Prostate gland (tissue), 2 donors: ENCODE measurements at regions not wholly inside any gene's neighbourhood (a gene's known extent, or its start where the extent isn't known, plus 50 kb on each side); places are given as distances from the start of the nearest gene placed in this dataset.

ENCODE experiments used
- POLR2AphosphoS5 ChIP-seq: sonication (generic); formaldehyde crosslinking; IDR thresholded peaks from one replicate; pipeline ENCODE4 v1.6.1; 2017; ENCODE audit warnings: antibody characterized with exemption
- TF ChIP-seq, protein P1 (sequence below), 4 experiments: fragments of 200-600 bp in 2 of 4; fragments of 450-650 bp in 2 of 4; sonication (generic) in 2 of 4; IDR thresholded peaks; 1 replicate in 3 of 4; 2 replicates in 1 of 4; pipeline ENCODE4 v1.5.1; 2016 to 2019; ENCODE audit warnings: antibody characterized with exemption in 4 of 4, mild to moderate bottlenecking in 2 of 4, moderate library complexity in 2 of 4

DNA sequence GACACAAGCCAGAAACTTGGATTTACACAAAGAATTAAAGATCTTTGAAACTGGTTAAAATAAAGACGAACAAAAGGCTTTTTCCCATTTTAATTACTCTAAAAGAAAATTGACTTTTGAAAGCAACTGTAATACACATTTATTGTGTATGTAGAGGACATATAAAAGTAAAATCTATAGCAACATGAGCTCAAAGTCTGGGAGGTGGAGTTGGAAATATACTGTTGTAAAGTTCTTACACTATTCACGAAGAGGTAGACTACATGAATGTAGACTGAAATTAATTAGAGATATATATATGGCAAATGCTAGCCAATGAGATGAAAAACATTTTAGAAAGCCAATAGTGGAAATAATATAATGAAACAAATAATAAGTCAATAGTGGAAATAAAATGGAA is 251.0 kb downstream of the AHR start:
- TF ChIP-seq, protein P1, sequence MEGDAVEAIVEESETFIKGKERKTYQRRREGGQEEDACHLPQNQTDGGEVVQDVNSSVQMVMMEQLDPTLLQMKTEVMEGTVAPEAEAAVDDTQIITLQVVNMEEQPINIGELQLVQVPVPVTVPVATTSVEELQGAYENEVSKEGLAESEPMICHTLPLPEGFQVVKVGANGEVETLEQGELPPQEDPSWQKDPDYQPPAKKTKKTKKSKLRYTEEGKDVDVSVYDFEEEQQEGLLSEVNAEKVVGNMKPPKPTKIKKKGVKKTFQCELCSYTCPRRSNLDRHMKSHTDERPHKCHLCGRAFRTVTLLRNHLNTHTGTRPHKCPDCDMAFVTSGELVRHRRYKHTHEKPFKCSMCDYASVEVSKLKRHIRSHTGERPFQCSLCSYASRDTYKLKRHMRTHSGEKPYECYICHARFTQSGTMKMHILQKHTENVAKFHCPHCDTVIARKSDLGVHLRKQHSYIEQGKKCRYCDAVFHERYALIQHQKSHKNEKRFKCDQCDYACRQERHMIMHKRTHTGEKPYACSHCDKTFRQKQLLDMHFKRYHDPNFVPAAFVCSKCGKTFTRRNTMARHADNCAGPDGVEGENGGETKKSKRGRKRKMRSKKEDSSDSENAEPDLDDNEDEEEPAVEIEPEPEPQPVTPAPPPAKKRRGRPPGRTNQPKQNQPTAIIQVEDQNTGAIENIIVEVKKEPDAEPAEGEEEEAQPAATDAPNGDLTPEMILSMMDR (IDR thresholded peaks at IDR 0.05), result no peak
- no peak for TF ChIP-seq POLR2AphosphoS5
